ENCODE measurements at regions not wholly inside any gene's neighbourhood (a gene's known extent, or its start where the extent isn't known, plus 50 kb on each side); places are given as distances from the start of the nearest gene placed in this dataset.

GRCh38 chr5:90134892-90135291 is 274.7 kb downstream of the CETN3 start:
- peaks cover 0 to 3% (median 0%) of the 10 kb centered on the region in 4 donors for H3K4me1 ChIP-seq
- H3K4me3 ChIP-seq: no peak overlapping the region
- no peaks in the 10 kb centered on the region for H3K9me3 ChIP-seq
- DNase-seq: peak; percentile 38
- peak overlapping the region in 3 of 4 donors; percentile 29 to 48 (median 35) for H3K27ac ChIP-seq
- intact Hi-C loops (cut with DNase I; ENCODE audit: low total_unique reads): no loop called here
- in situ Hi-C loops (cut with MboI; ENCODE audit: low pct_ligation_motif_present in 1 of 4, low pct_unique_long_range_greater_than_20kb in 1 of 4, low sequenced_read_pairs in 3 of 4): loop anchor here in 1 of 4 donors (10.0 kb wide), 1 partner anchor 130 kb away; no protein-coding TSS in a partner anchor
- 60 to 82% methylated on average over 1 to 4 of the region's 4 CpGs for WGBS, 2 donors (ENCODE audit: low coverage in 1 of 2)
- TF ChIP-seq POLR2AphosphoS5 (IDR thresholded peaks at IDR 0.05) (no peak), EP300 (IDR thresholded peaks at IDR 0.05; ENCODE audit: low read depth) (no peak)
- no peaks in the 10 kb centered on the region for H3K36me3 ChIP-seq
- no peaks in the 10 kb centered on the region for H3K27me3 ChIP-seq

DNA sequence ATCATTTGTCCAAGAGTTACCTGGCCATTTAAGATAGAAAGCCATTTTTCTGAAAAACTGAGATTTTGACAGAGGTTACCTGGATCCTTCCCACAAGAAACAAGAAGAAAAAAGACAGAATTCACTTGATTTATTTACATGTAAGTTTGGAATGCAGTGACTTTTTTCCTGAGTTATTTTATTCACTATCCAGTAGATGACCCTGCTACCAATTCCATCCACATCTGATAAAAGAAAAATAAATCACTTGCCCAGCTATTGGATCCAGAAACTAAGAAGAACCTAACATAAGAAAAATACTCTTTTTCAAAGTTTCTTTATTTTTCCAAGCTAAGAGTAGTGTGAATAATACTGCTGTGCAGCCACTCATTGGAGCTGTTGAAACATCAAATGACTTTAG is 275.2 kb downstream of the CETN3 start:
- in situ Hi-C loops (cut with MboI; ENCODE audit: low pct_ligation_motif_present in 1 of 4, low pct_unique_long_range_greater_than_20kb in 1 of 4, low sequenced_read_pairs in 3 of 4): loop anchor here in 1 of 4 donors (10.0 kb wide), 1 partner anchor 130 kb away; no protein-coding TSS in a partner anchor
- Histone ChIP-seq H3K27me3 (no peaks in the 10 kb centered on the region), H3K27ac (peak overlapping the region in 3 of 4 donors; percentile 29 to 48 (median 35)), H3K9me3 (no peaks in the 10 kb centered on the region), H3K4me3 (no peak overlapping the region), H3K4me1 (peaks cover 0 to 3% (median 0%) of the 10 kb centered on the region in 4 donors), H3K36me3 (no peaks in the 10 kb centered on the region)
- no peak for DNase-seq
- TF ChIP-seq EP300 (IDR thresholded peaks at IDR 0.05; ENCODE audit: low read depth): no peak
- no peak for TF ChIP-seq CTCF (IDR thresholded peaks at IDR 0.05)
- TF ChIP-seq POLR2AphosphoS5 (IDR thresholded peaks at IDR 0.05): no peak
- intact Hi-C loops (cut with DNase I; ENCODE audit: low total_unique reads): no loop called here

DNA sequence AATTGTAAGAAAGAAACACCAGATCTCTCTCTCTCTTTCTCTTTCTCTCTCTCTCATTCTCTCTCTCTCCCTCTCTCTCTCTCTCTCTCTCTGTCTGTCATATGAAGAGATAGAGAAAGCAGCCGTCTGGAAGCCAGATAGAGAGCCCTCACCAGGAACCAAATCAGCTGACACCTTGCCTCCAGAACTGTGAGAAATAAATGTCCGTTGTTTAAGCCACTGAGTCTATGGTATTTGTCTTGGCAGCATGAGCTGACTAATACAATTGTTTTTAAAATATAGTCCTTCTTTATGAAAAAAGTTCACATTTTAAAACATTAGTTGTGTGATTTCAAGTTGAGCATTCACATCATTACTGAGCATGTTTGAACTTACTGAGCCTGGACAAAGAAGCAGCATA is 275.6 kb downstream of the CETN3 start:
- intact Hi-C loops (cut with DNase I; ENCODE audit: low total_unique reads) (no loop called here), in situ Hi-C loops (cut with MboI; ENCODE audit: low pct_ligation_motif_present in 1 of 4, low pct_unique_long_range_greater_than_20kb in 1 of 4, low sequenced_read_pairs in 3 of 4) (loop anchor here in 1 of 4 donors (10.0 kb wide), 1 partner anchor 131 kb away; no protein-coding TSS in a partner anchor)
- DNase-seq: no peak
- Histone ChIP-seq H3K27ac (no peak overlapping the region), H3K27me3 (no peaks in the 10 kb centered on the region), H3K9me3 (no peaks in the 10 kb centered on the region), H3K4me1 (peaks cover 0 to 3% (median 0%) of the 10 kb centered on the region in 4 donors), H3K36me3 (no peaks in the 10 kb centered on the region), H3K4me3 (no peak overlapping the region)
- no peak for TF ChIP-seq EP300 (IDR thresholded peaks at IDR 0.05; ENCODE audit: low read depth)
- no peak for TF ChIP-seq POLR2AphosphoS5 (IDR thresholded peaks at IDR 0.05)
- TF ChIP-seq POLR2A (IDR thresholded peaks at IDR 0.05): no peak
- no peak for TF ChIP-seq CTCF (IDR thresholded peaks at IDR 0.05)
- WGBS, 2 donors (ENCODE audit: low coverage in 1 of 2): 53 to 60% methylated on average over 2 of the region's 2 CpGs

- 13 to 40% methylated on average over 1 of the region's 1 CpG for WGBS, 2 donors (ENCODE audit: low coverage in 1 of 2)
Measured at GRCh38 chr5:90131383-90132133, 278.0 kb downstream of the CETN3 start.

More at GRCh38 chr5:90131383-90132133, 278.0 kb downstream of the CETN3 start:
- intact Hi-C loops (cut with DNase I; ENCODE audit: low total_unique reads) (no loop called here), in situ Hi-C loops (cut with MboI; ENCODE audit: low pct_ligation_motif_present in 1 of 4, low pct_unique_long_range_greater_than_20kb in 1 of 4, low sequenced_read_pairs in 3 of 4) (loop anchor here in 1 of 4 donors (10.0 kb wide), 1 partner anchor 133 kb away; no protein-coding TSS in a partner anchor)
- Histone ChIP-seq H3K27me3 (no peaks in the 10 kb centered on the region), H3K27ac (peak overlapping the region in 3 of 4 donors; percentile 22 to 50 (median 32)), H3K4me3 (no peak overlapping the region), H3K9me3 (no peaks in the 10 kb centered on the region), H3K36me3 (no peaks in the 10 kb centered on the region), H3K4me1 (peaks cover 0 to 3% (median 0%) of the 10 kb centered on the region in 4 donors)
- TF ChIP-seq EP300 (IDR thresholded peaks at IDR 0.05; ENCODE audit: low read depth) (no peak), POLR2AphosphoS5 (IDR thresholded peaks at IDR 0.05) (no peak), POLR2A (IDR thresholded peaks at IDR 0.05) (no peak), CTCF (IDR thresholded peaks at IDR 0.05) (no peak)
- no peak for DNase-seq
